Activated CD8-positive, alpha-beta T cell treated with anti-CD3 and anti-CD28 coated beads, Interleukin-2, amount 10 ng/mL, durations not matched to agents 7 days and 5 days (primary cell): ENCODE measurements at regions not wholly inside any gene's neighbourhood (a gene's known extent, or its start where the extent isn't known, plus 50 kb on each side); places are given as distances from the start of the nearest gene placed in this dataset.

Experiments
- ATAC-seq: fragments of 150-1000 bp; cut with Tn5 transposase; one replicate; pipeline ENCODE4 v1.10.0; 2021; ENCODE audit warnings: moderate library complexity
- CTCF ChIA-PET: fragments of 350-600 bp; sonication (Branson Sonifier 250); formaldehyde crosslinking; loops from one replicate; lab custom pipeline; 2021; ENCODE audit warnings: antibody characterized with exemption; lab: Charles Lee
- POLR2A ChIA-PET: fragments of 350-600 bp; sonication (Branson Sonifier 250); formaldehyde crosslinking; loops from one replicate; lab custom pipeline; 2021; ENCODE audit warnings: antibody characterized with exemption; lab: Charles Lee
- DNase-seq: peaks from one replicate; pipeline ENCODE4 v3.0.0-alpha.2; 2020
- H3K27ac Mint-ChIP-seq: one replicate; pipeline ENCODE4 v1.8.0; 2021; ENCODE audit warnings: mild to moderate bottlenecking, mixed read lengths
- H3K27me3 Mint-ChIP-seq: one replicate; pipeline ENCODE4 v1.8.0; 2021; ENCODE audit warnings: low read depth, mixed read lengths
- H3K36me3 Mint-ChIP-seq: one replicate; pipeline ENCODE4 v1.8.0; 2021; ENCODE audit warnings: low read depth, mixed read lengths
- H3K4me1 Mint-ChIP-seq: one replicate; pipeline ENCODE4 v1.8.0; 2021; ENCODE audit warnings: low read depth, mixed read lengths
- H3K4me3 Mint-ChIP-seq: one replicate; pipeline ENCODE4 v1.8.0; 2021; ENCODE audit warnings: mild to moderate bottlenecking, mixed read lengths
- H3K9me3 Mint-ChIP-seq: one replicate; pipeline ENCODE4 v1.8.0; 2022; ENCODE audit warnings: mixed read lengths; ENCODE audit not compliant: insufficient read depth

DNA sequence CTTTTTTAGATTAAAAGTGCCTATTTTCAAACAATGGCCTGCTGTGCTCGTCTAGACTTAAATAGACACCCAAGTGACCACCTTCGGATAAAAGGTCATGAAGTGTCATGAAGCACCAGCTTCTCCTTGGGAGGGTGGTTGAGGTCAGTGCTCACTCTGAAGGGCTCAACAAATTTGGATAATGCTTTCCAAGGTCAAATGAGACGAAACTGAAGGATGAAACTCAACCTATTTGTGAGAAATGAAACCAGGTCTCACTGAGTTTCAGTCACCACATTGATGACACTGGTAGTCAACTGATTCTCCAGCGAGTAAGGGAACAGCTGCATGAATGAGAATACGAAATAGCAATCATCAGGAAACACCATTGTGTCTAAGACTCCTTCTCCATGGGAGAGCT is 852.6 kb downstream of the NTRK3 start:
- ATAC-seq (no peak), DNase-seq (no peak)
- POLR2A ChIA-PET: no interaction called here
- Mint-ChIP-seq H3K4me1 (no peaks in the 10 kb centered on the region), H3K4me3 (no peak overlapping the region), H3K36me3 (no peaks in the 10 kb centered on the region), H3K27ac (no peak overlapping the region), H3K9me3 (no peaks in the 10 kb centered on the region), H3K27me3 (no peaks in the 10 kb centered on the region)
- CTCF ChIA-PET: no interaction called here

DNA sequence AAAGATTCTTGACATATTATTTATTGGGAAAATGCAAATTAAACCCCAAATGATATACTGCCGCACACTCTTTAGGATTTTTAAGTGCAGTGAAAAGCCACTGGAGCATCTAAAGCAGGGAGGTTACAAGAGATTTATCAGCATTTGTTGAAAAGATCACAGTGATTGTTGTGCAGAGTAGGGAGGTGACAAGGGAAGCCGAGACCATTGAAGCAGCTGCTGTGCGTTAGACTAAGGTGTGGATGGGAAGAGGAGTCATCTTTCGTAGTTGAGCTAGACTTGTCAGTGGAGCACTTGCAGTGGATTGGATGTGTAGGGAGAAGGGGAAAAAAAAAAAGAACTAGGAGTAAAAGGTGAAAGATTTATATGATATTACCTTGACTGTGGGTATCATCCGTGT is 854.6 kb downstream of the NTRK3 start:
- CTCF ChIA-PET: no interaction called here
- DNase-seq (no peak), ATAC-seq (no peak)
- no peaks in the 10 kb centered on the region for H3K9me3 Mint-ChIP-seq
- no peaks in the 10 kb centered on the region for H3K36me3 Mint-ChIP-seq
- H3K27me3 Mint-ChIP-seq: no peaks in the 10 kb centered on the region
- H3K27ac Mint-ChIP-seq: no peak overlapping the region
- H3K4me3 Mint-ChIP-seq: no peak overlapping the region
- H3K4me1 Mint-ChIP-seq: no peaks in the 10 kb centered on the region
- POLR2A ChIA-PET: no interaction called here

DNA sequence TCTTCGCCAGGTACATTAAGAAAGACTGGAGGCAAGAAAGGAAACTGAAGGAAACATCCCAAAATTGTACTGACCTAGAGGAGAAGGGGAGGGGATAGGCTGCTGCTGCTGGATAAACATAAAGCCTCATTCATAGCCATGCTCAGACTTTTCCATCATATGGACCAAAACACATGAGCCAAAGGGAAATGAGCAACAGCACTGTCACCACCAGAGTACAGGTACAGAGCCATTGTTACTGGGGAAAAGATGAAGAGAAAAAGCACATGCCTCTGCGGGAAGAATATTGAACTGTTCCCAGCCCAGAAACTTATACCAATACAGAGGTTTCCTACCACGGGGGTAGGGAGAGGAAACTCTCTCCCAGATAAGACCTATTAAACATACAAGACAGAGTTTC is 861.9 kb downstream of the NTRK3 start:
- ChIA-PET POLR2A (no interaction called here), CTCF (no interaction called here)
- Mint-ChIP-seq H3K4me1 (no peaks in the 10 kb centered on the region), H3K4me3 (no peak overlapping the region), H3K27ac (no peak overlapping the region), H3K27me3 (no peaks in the 10 kb centered on the region), H3K9me3 (no peaks in the 10 kb centered on the region), H3K36me3 (no peaks in the 10 kb centered on the region)
- no peak for DNase-seq
- no peak for ATAC-seq

- ChIA-PET CTCF (no interaction called here), POLR2A (no interaction called here)
- DNase-seq (no peak), ATAC-seq (no peak)
- Mint-ChIP-seq H3K27me3 (no peaks in the 10 kb centered on the region), H3K4me3 (no peak overlapping the region), H3K4me1 (no peaks in the 10 kb centered on the region), H3K27ac (no peak overlapping the region), H3K9me3 (peaks cover 6% of the 10 kb centered on the region), H3K36me3 (no peaks in the 10 kb centered on the region)
Observed at GRCh38 chr15:87387766-87388165, 868.8 kb downstream of the NTRK3 start.

- no peaks in the 10 kb centered on the region for H3K27me3 Mint-ChIP-seq
- no peak overlapping the region for H3K4me3 Mint-ChIP-seq
- ChIA-PET CTCF (interaction anchor here (0.6 kb wide), 1 partner anchor 957 kb away, joined by 3 read pairs; no protein-coding TSS in a partner anchor), POLR2A (no interaction called here)
- no peak overlapping the region for H3K27ac Mint-ChIP-seq
- no peak for DNase-seq
- H3K9me3 Mint-ChIP-seq: peaks cover 5% of the 10 kb centered on the region
- H3K36me3 Mint-ChIP-seq: no peaks in the 10 kb centered on the region
- ATAC-seq: no peak
- no peaks in the 10 kb centered on the region for H3K4me1 Mint-ChIP-seq
Observed at GRCh38 chr15:87374339-87374738, 882.2 kb downstream of the NTRK3 start.

- Mint-ChIP-seq H3K9me3 (peaks cover 5% of the 10 kb centered on the region), H3K27me3 (no peaks in the 10 kb centered on the region), H3K27ac (no peak overlapping the region), H3K4me1 (no peaks in the 10 kb centered on the region), H3K4me3 (no peak overlapping the region), H3K36me3 (no peaks in the 10 kb centered on the region)
- ChIA-PET POLR2A (no interaction called here), CTCF (no interaction called here)
- no peak for DNase-seq
- ATAC-seq: no peak
Observed at GRCh38 chr15:87369269-87369668, 887.3 kb downstream of the NTRK3 start.

DNA sequence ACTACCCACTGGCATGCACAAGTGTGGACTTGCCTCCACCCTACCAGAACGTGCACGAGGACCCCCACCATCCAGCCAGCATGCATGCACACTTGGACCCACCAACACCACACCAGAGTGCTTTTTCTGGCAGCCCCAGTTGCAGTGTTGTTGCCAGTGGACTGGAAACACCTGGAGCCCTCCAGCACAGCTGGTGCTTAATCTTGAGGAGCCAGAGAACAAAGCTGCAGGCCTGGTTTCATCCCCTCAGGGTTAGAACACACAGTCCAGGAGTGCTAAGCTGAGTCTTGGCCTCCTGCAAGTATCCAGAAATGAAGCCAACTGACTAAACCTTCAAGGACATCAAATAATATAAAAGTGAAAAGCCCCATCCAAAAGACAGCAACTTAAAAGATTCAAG is 888.0 kb downstream of the NTRK3 start:
- DNase-seq (no peak), ATAC-seq (no peak)
- CTCF ChIA-PET: no interaction called here
- Mint-ChIP-seq H3K9me3 (no peaks in the 10 kb centered on the region), H3K4me1 (no peaks in the 10 kb centered on the region), H3K27ac (no peak overlapping the region), H3K4me3 (no peak overlapping the region), H3K36me3 (no peaks in the 10 kb centered on the region), H3K27me3 (no peaks in the 10 kb centered on the region)
- POLR2A ChIA-PET: no interaction called here

DNA sequence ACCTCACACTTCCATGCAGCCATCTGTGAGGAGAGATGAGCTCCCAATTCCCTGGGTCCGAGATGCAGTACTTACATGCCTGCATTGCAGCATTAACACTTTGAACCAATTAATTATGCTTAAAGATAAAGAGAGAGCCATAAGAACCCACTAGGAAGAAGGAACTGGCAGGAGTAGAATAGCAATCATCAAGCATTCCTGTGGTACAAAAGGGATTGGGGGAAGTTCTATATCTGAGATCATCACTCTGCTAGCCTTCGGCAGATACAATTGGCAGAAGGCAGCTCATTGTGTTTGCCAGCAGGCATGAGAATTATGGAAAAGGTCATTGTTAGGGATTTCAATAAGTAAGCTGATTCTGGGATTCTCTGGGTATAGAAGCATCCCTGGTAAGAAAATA is 891.4 kb downstream of the NTRK3 start:
- H3K4me3 Mint-ChIP-seq: no peak overlapping the region
- H3K36me3 Mint-ChIP-seq: no peaks in the 10 kb centered on the region
- DNase-seq: no peak
- ChIA-PET CTCF (no interaction called here), POLR2A (no interaction called here)
- no peak for ATAC-seq
- no peaks in the 10 kb centered on the region for H3K4me1 Mint-ChIP-seq
- no peaks in the 10 kb centered on the region for H3K27me3 Mint-ChIP-seq
- H3K27ac Mint-ChIP-seq: no peak overlapping the region
- no peaks in the 10 kb centered on the region for H3K9me3 Mint-ChIP-seq

DNA sequence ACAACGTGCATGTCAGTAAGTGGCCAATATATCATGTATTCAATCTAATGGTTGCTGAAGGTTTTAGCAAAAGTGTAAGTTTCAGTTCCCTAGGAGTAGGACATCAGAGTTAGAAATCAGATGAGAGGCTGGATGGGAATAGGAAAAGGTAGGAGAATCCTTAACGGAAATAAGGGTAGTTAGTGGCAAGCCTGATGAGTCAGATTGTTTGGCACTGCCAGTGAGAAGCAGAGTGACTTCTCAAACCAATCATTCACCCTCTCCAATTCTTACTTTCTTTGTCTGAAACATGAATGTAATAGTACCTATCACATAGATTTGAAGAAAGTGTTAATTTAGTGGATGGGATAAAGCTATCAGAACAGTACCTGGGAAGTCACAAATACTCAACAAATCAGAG is 894.0 kb downstream of the NTRK3 start:
- Mint-ChIP-seq H3K4me3 (no peak overlapping the region), H3K4me1 (no peaks in the 10 kb centered on the region), H3K9me3 (no peaks in the 10 kb centered on the region), H3K27ac (no peak overlapping the region), H3K27me3 (no peaks in the 10 kb centered on the region), H3K36me3 (no peaks in the 10 kb centered on the region)
- ATAC-seq (no peak), DNase-seq (no peak)
- CTCF ChIA-PET: no interaction called here
- POLR2A ChIA-PET: no interaction called here

GRCh38 chr15:87357637-87358313 is 898.8 kb downstream of the NTRK3 start:
- no peak for ATAC-seq

DNA sequence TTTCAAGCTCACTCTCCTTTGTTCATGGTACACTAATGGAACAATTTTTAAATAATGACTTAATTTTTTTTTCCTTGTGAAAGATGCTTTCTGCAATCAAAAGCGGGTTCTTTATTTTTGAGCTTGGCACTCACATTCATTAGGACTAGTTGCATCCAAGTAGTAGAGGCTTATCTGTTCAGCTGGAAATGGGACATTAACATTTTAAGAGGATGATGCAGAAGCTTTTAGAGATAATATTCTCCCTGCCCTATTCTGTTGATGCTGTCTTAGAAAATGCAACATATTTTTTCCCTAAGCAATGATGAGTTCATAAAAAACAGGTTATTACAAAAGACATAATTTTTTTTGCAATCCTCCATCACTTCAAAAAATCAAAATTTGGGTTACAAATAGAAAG is 900.6 kb downstream of the NTRK3 start:
- CTCF ChIA-PET: no interaction called here
- ATAC-seq: no peak
- Mint-ChIP-seq H3K27me3 (no peaks in the 10 kb centered on the region), H3K27ac (no peak overlapping the region), H3K4me1 (no peaks in the 10 kb centered on the region), H3K36me3 (no peaks in the 10 kb centered on the region), H3K9me3 (no peaks in the 10 kb centered on the region), H3K4me3 (no peak overlapping the region)
- no peak for DNase-seq
- POLR2A ChIA-PET: no interaction called here

More at GRCh38 chr15:87357637-87358313, 898.8 kb downstream of the NTRK3 start:
- H3K36me3 Mint-ChIP-seq: no peaks in the 10 kb centered on the region
- CTCF ChIA-PET: no interaction called here
- no peaks in the 10 kb centered on the region for H3K27me3 Mint-ChIP-seq
- no peak overlapping the region for H3K4me3 Mint-ChIP-seq
- DNase-seq: no peak
- no peak overlapping the region for H3K27ac Mint-ChIP-seq
- H3K9me3 Mint-ChIP-seq: no peaks in the 10 kb centered on the region
- no peaks in the 10 kb centered on the region for H3K4me1 Mint-ChIP-seq
- POLR2A ChIA-PET: no interaction called here

GRCh38 chr15:87354661-87355410 is 901.7 kb downstream of the NTRK3 start:
- CTCF ChIA-PET: no interaction called here
- ATAC-seq (no peak), DNase-seq (no peak)
- no peaks in the 10 kb centered on the region for H3K4me1 Mint-ChIP-seq
- no peaks in the 10 kb centered on the region for H3K9me3 Mint-ChIP-seq
- POLR2A ChIA-PET: no interaction called here
- no peak overlapping the region for H3K4me3 Mint-ChIP-seq
- H3K27me3 Mint-ChIP-seq: no peaks in the 10 kb centered on the region
- H3K36me3 Mint-ChIP-seq: no peaks in the 10 kb centered on the region
- H3K27ac Mint-ChIP-seq: no peak overlapping the region
